Activated CD8-positive, alpha-beta memory T cell treated with anti-CD3 and anti-CD28 coated beads, Interleukin-2, amount 50 U/mL, for 1 hour (primary cell): ENCODE measurements at regions not wholly inside any gene's neighbourhood (a gene's known extent, or its start where the extent isn't known, plus 50 kb on each side); places are given as distances from the start of the nearest gene placed in this dataset.
"Not testable (repeated sequence)": the region's sequence is repeated elsewhere in the genome, so short reads cannot be mapped to it uniquely, and the experiment has no call there.

ENCODE experiments used
- DNase-seq: peaks from one replicate; pipeline ENCODE4 v3.0.0-alpha.2; 2020; ENCODE audit errors: extremely low read depth

DNA sequence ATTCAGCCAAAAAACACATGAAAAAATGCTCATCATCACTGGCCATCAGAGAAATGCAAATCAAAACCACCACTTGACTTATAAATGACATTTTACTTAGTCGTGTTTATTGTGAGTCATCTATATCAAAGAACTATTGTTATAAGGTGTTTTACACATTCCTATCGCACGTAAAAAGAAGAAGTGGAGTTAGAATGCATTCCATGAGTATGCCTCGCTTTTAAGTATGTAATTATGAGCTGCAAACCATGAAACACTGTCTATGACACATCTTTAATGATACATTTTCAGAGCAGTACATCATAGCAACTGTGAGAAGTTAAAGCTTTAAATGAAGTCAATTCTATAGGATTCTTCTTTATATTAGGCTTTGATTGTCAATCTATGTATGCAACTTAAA, 614.3 kb upstream of the ADAMTS5 start:
- no peak for DNase-seq

DNA sequence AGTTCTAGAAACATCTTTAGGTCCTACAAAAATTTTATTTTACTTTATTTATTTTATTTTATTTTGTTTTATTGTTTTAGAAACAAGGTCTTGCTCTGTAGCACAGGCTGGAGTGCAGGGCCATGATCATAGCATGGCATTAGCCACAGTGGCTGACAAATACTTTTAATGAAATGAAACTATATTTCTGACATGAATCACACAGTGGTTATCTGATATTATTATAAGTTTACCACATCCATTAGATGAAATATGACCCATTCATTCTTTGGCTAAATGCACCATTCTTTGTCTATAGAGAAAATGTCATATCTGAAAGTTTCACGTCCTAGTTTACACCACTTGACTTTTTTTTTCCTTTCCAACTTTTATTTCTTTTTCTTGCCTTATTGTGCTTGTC, 613.4 kb upstream of the ADAMTS5 start:
- no peak for DNase-seq

DNA sequence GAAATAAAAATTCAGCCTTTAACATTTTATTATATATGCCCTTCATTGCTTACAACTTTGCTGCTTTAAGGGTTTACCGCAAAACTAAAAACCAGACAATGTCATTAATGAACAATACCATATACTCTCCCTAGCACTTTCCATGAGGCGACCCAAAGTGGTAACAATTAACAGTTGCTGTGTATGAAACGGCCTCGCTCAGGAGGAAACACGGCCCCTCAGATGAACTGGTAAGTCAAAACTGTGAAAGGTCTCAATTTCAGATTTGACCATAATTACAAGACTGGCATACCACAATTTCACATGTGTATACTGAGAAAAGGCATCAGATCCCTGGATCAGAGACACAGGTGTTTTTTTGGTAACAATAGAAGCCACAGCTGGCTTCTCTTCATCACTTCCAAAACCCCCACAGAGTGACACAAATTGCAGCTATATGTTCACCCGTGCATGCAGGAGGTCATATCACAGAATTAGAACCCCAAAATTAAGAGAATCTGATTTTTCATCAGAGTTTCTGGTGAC, 611.9 kb upstream of the ADAMTS5 start:
- no peak for DNase-seq

DNA sequence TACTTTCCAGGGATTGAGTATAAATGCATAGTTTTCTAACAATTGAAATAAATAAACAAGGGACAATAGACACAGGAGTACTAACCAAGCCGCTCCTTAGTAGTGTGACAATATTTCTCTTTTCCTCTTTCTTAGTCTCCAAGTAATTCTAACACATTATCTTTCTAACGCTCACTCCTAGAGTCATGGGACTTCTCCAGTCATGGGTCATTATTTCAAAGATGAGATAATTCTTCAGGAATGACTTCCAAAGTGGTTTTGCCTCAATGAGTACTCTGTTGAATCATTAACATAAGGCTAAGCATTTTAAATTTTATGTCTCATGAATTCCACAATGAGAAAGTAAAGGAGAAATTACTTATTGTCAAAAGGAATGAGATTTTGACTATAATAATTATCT, 605.8 kb upstream of the ADAMTS5 start:
- DNase-seq, result no peak

DNA sequence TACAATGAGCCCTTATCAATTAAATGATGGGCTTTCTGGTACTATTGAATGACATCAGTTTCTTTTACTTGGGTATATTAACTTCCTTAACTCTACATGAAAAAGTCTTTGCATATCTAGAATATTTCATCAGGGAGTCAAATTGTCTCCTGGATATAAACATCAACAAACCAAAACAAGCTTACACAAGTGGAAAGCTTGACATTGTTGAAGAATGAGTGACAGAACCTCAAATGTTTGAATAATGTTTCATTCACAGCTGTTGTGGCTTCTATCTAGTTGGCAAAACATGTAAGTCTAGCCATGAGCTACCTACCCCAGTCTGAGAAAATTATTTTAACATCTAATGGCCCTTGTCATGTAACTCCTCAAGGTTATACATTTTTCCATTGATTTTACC, 604.8 kb upstream of the ADAMTS5 start:
- DNase-seq, result no peak

DNA sequence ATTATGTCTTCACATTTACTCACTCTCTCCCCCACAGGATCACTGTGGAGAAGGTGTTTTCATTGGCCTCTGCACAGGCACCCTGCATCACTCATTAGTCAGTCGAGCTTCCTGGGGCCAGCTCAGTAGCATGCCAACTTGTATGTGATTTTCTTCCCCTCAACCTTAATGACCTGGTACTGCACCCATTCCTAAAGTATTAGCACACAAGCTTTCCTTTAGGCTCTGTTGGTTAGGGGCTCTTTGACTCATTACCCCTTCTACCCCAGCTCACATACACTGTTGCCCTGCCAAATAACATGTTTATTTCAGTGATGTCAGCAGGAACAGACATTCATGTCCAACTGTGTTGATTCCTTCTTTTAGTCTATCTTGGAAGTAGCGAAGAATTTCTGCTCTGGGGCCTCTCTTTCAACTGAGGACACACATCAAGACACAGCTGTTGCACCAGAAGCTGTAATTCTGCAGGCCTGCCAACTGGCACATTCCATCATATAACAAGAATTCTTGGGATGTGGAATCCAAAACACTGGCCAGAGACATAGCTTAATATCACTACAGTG, 603.5 kb upstream of the ADAMTS5 start:
- no peak for DNase-seq

DNA sequence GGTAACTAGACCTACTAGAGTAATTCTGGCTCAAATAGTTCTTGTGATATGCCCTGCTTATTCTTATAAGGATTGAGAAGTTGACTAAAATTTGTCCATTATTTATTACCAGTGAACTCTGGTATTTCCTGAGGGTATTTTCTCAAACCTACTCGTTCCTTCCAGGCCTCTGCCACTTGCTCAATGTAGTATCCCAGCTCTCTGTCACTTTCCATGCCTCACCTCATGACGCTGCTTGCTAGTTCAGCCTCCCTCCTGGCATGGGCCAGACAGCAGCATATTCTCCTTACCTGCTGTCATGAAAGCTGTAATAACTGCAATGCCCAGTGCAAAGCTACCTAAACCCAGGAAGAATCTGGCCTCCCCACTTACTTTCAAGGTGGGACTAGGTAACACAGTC, 602.9 kb upstream of the ADAMTS5 start:
- no peak for DNase-seq

DNA sequence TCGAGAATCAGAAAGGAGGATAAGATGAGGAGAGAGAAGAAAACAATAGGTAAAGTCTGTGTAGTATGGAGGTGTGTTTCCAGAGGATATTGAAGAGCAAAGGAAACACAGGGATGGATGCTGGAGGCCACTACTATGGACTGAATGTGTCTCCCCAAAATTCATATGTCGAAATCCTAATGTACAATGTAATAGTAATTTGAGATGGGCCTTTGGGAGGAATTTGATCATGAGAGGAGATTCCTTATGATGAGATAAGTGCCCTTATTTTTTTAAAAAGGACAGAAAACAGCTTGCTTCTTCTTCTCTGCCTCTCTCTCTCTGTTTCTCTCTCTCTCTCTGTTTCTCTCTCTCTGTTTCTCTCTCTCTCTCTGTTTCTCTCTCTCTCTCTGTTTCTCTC, 602.2 kb upstream of the ADAMTS5 start:
- DNase-seq, result no peak

DNA sequence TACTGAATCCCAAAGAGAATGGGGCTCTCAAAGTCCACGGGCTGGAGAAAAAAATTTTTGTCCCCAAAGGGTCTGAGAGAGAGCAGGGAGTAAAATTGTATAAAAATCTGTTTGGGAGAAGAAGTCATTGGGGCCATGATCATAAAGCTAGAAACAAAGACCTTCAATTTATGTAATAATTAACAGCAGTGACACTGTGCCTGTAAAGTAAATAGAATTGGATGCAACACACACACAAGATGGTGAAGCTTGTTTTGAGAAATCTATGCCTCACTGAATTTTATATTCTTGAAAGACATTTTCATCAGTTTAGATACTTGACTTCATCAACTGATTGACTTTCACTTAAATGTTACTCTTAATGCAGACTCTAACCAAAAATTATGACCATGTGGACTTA, 600.5 kb upstream of the ADAMTS5 start:
- DNase-seq, result no peak

DNA sequence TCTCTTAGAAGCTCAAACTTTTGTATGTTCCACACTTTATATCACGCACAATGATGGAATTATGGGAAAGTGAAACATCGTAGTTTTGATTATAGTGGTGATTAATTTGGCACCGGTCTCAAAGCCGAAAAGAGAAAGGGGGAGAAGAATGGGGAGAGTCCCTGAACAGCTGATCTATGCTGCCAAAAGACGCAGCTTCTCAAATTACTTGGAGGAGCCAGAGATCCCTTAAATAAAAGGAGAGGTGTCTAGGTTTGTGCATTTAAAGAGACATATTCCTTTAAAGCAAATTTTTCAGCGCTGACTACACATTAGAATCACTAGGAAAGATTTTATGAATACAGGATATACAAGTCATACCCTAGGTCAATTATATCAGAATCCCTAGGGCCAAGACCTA, 599.6 kb upstream of the ADAMTS5 start:
- no peak for DNase-seq

DNA sequence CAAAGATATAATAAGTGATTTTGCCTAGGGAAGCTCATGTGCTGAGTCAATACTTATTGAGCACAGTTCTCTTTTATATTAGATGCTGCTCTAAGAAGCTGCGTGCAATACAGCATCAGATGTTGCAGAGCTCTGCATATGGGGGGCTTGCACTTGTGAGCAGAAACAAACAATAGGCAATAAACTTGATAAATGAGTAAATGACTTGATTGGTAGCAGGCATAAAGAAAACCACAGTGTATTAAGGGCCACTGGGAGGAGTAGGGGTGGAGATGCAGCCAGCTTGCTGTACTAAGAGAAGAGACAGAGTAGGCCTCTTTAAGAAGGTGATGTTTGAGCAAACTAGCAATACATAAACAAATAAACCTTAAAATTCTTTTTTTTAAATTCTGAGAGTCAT, 598.5 kb upstream of the ADAMTS5 start:
- no peak for DNase-seq

DNA sequence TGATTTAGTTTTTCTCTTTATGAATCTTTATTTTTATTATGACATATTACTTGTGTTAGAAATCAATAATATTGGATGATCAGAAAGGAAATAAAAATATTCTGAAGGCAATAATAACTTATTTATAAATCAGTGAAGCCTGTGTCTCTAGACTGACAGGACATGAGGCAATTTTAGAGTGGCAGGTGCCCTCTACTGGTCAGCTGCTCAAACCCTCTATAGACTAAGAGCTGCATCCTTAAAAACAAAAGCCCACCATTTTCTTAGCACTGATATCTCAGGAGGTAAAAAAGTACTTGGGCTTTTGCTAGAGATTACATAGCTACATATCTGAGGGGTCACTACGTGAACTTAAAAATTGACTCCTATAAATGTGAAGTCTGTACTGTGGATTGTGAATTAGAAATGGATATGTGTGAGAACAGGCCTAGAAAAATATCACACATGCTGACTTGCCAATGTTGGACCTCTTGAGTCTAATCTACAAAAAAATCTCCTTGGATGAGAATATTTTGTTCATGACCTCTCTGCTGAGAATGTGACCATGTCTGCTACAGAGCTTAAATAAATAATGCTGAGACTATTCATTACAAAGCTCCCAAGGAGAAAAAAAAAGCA, 597.9 kb upstream of the ADAMTS5 start:
- DNase-seq, result no peak

DNA sequence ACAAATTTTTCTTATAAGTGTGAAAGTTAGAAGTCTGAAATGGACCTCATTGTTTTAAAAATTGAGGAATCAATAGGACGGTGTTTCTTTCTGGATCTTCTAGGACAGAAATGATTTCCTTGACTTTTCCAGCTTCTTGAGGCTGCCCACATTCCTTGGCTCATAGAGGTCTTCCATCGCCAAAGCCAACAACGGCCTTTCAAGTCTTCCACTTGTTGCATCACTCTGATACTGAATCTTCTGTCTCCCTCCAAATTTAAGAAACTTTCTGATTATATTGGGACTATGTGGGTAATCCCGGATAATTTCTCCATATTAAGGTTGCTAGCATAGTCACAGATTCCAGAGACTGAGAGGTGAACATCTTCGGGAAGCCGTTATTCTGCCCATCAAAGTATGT, 595.4 kb upstream of the ADAMTS5 start:
- no peak for DNase-seq

DNA sequence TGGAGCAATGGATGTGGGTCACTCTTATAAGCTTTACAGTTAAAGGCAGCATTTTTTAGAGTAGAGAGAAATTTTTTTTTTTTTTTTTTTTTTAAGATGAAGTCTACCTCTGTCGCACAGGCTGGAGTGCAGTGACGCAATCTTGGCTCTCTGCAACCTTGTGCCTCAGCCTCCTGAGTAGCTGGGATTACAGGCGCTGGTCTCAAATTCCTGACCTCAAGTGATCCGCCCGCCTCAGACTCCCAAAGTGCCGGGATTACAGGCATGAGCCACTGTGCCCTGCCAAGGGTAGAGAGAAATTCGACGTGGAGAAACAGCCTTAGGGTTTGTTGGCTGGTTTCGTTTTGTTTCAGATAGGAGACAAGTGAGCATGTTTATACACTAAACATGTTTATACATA, 594.2 kb upstream of the ADAMTS5 start:
- DNase-seq, result no peak

DNA sequence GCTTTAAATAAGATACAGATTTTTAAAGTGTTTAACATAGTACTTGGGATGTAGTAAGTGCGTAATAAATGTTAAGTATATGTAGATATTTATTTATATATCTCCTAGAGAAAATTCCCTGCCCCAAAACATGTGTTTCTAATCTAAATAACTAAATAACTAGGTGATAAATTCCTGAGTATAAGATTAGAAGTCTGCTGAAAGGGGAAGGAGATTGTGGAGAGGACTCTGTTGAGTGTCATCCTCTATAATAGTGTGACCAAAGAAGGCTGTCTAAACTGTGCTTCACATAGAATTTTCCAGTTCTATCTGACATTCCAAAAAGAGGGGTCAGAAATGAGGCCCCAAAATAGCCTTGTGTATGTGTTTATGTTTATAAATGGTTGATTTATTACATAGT, 590.5 kb upstream of the ADAMTS5 start:
- no peak for DNase-seq

DNA sequence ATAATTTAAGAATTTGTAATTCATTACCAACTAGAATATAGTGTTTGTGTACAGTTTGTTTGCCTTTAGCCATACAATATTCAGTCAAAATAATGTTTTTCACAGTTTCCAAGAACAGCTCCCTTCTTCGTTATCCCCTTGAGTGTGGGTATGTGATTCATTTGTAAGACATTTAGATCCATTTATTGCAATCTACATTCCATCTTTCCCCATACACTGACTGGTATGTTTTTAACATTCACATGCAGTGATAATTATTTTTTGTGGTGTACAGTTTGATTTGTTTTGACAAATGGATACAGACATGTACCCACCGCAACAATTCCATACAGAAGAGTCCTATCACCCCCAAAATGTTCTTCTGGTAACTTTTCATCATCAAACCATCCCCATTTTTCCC, 589.1 kb upstream of the ADAMTS5 start:
- no peak for DNase-seq

DNA sequence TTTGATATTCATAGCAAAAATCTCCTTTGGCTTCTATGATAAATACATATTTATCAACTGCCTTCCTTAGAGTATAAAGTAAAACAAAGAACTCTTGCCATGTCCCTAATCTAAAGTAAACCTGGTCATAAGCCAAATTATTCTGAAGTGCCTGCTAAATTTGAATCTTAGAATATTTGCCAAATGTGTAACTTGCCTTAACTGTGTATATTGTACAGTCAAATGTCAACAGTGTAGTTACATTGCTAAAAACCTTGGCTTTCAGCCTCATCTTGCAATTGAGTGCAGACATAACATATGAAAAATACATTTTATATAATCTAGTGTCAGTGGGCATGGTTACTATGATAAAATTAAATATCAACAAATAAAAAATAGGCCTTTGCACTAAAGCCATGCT, 583.4 kb upstream of the ADAMTS5 start:
- DNase-seq, result no peak

DNA sequence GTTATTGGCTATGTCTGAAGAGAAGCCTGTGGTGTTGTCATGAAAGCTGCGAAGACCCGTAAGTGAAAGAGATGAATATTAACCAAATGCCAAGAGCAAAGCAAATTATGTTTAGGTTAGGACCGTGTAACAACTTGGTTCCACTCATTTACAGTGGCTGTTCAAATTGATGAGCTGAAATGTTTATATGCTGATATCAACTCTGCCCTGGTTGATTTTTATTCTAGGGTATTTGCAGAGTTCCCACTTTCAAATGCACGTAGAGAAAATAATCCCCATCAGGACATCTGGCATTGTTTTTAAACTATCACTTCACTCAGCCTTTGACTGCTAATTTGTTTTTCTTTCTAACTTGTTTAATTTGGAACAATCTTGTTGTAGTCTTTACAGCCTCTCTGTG, 581.6 kb upstream of the ADAMTS5 start:
- DNase-seq, result no peak

DNA sequence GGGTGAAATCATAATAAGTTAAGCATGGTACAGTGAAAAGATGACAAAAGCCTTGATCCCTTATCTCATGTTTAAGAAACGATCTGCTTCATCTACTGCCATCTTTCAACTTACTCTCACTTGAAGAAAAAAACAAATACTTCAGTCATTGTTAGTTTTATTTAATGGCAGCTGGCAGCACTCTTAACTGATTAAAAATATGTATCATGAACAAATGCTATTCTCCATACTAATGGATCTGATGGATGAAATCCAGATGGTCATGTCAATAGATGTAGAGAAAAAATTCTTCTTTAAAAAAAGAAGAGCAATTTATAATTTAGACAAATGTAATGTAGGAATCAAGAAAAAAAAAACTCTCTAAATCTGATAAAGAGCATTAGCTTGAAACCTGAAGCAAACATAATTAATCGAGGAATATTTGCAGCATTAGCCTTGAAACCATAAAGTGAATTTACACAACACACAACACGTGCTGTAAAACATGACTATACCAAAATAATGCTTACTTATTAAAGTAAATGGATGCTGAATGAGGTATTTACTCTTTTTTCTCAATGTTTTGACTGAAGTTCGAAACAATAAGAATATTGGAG, 579.0 kb upstream of the ADAMTS5 start:
- DNase-seq, result no peak

DNA sequence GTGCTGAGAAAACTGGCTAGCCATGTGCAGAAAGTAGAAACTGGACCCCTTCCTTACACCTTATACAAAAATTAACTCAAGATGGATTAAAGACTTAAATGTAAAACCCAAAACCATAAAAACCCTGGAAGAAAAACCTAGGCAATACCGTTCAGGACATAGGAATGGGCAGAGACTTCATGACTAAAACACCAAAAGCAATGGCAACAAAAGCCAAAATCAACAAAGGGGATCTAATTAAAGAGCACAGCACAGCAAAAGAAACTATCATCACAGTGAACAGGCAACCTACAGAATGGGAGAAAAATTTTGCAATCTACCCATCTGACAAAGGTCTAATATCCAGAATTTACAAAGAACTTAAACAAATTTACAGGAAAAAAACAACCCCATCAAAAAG, 575.2 kb upstream of the ADAMTS5 start:
- DNase-seq, result not testable (repeated sequence)

DNA sequence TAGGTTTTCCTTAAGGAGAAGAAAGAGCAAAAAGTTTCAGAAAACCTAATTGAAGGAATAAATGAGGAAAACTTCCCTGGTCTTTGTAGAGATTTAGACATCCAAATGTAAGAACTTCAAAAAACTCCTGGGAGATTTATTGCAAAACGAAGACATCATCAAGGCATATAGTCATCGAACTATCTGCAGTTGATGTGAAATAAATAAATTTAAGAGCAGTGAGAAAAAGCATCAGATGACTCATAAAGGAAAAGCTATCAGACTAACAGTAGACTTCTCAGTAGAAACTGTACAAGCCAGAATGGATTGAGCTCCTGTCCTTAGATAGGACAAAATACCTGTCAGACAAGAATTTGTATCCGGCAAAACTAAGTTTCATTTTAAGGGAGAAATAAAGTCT, 569.4 kb upstream of the ADAMTS5 start:
- DNase-seq, result no peak

DNA sequence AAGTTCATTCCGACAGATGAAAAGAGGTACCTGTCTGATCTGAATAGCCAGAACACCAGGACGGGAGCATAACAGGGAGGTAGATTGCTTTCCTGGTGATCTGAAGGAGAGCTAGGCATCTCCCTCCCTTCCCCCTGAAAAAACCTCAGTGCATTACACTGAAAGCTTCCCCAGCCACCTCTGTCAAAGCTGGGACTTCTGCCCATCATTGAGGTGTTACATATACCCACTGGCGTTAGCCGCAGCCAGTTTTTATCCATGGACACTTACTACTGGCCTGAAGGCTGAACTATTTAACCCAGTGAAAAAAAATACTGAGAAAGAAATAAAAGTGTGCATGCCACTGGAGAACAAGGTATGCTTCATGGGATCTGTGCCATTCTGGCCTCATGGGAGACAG, 568.3 kb upstream of the ADAMTS5 start:
- DNase-seq, result no peak

DNA sequence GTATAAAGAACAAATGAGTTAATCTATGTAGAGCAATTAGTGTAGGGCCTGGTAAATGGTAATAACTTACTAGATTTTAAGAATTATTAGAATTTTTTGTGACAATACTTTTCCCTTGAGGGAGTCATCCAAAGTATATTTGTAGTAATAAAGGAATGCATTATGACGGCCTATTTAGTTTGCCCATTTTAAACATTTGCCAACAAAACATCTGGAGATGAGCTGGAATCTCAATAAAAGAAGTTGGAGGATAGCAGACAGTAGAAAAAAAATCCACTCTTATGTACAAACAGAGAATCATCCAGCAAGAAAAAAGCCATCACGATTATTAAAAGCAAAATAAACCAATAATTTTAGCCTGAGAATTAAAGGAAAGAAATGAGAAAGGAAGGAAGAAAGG, 567.3 kb upstream of the ADAMTS5 start:
- DNase-seq, result no peak

DNA sequence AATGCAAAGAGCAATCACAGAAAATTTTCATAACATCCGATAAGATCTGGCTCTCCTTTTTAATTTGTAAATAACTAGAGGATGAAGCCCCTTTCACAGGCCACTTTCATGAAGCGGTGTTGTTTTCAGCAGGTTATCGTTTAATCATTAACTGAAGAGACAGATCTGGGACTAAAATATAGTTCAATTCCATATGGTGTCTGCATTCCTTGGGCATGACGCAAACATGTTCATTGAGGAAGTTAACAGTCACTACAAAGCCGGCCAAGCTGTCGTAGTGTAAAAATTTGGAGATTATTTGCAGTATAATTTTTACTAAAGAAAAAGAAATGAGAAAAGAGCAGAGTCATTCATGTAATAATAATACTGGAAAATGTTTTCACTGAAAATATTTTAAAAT, 565.2 kb upstream of the ADAMTS5 start:
- no peak for DNase-seq
